Central memory CD8-positive, alpha-beta T cell (primary cell): ENCODE measurements at regions not wholly inside any gene's neighbourhood (a gene's known extent, or its start where the extent isn't known, plus 50 kb on each side); places are given as distances from the start of the nearest gene placed in this dataset.
"Not testable (repeated sequence)": the region's sequence is repeated elsewhere in the genome, so short reads cannot be mapped to it uniquely, and the experiment has no call there.

Experiments
- ATAC-seq: fragments of 150-1000 bp; cut with Tn5 transposase; replicated peaks from 2 replicates; pipeline ENCODE4 v1.10.0; 2022; ENCODE audit warnings: mild to moderate bottlenecking, moderate FRiP score, moderate number of reproducible peaks; ENCODE audit not compliant: poor library complexity, severe bottlenecking; ENCODE audit errors: extremely low read depth
- DNase-seq, 2 donors: peaks; one replicate each; pipeline ENCODE4 v3.0.0; 2021; ENCODE audit warnings: low spot score in 2 of 2
- H3K27ac Mint-ChIP-seq: one replicate; pipeline ENCODE4 v1.8.0; 2022; ENCODE audit warnings: low read depth, mild to moderate bottlenecking, moderate library complexity, mixed read lengths
- H3K27me3 Mint-ChIP-seq: one replicate; pipeline ENCODE4 v1.8.0; 2022; ENCODE audit warnings: mixed read lengths
- H3K36me3 Mint-ChIP-seq: one replicate; pipeline ENCODE4 v1.8.0; 2022; ENCODE audit warnings: mild to moderate bottlenecking, moderate library complexity, mixed read lengths; ENCODE audit not compliant: insufficient read depth
- H3K4me1 Mint-ChIP-seq: one replicate; pipeline ENCODE4 v1.8.0; 2022; ENCODE audit warnings: mixed read lengths
- H3K4me3 Mint-ChIP-seq: one replicate; pipeline ENCODE4 v1.8.0; 2022; ENCODE audit warnings: mild to moderate bottlenecking, moderate library complexity, mixed read lengths
- H3K9me3 Mint-ChIP-seq: one replicate; pipeline ENCODE4 v1.8.0; 2022; ENCODE audit warnings: mixed read lengths

GRCh38 chr6:61622601-61623000 is 663.4 kb downstream of the KHDRBS2 start:
- Mint-ChIP-seq H3K36me3 (no peaks in the 10 kb centered on the region), H3K4me1 (no peaks in the 10 kb centered on the region), H3K4me3 (no peak overlapping the region), H3K27me3 (no peaks in the 10 kb centered on the region), H3K9me3 (peaks cover 38% of the 10 kb centered on the region), H3K27ac (no peak overlapping the region)
- ATAC-seq (no peak), DNase-seq (no peak)

GRCh38 chr6:61614119-61614518 is 671.9 kb downstream of the KHDRBS2 start:
- Mint-ChIP-seq H3K36me3 (no peaks in the 10 kb centered on the region), H3K27ac (no peak overlapping the region), H3K27me3 (no peaks in the 10 kb centered on the region), H3K4me1 (no peaks in the 10 kb centered on the region), H3K4me3 (no peak overlapping the region), H3K9me3 (peaks cover 5% of the 10 kb centered on the region)
- DNase-seq: no peak
- no peak for ATAC-seq

- H3K4me3 Mint-ChIP-seq: no peak overlapping the region
- no peak overlapping the region for H3K27ac Mint-ChIP-seq
- H3K36me3 Mint-ChIP-seq: no peaks in the 10 kb centered on the region
- no peaks in the 10 kb centered on the region for H3K4me1 Mint-ChIP-seq
- H3K9me3 Mint-ChIP-seq: peaks cover 26% of the 10 kb centered on the region
- DNase-seq (no peak), ATAC-seq (no peak)
- H3K27me3 Mint-ChIP-seq: no peaks in the 10 kb centered on the region
Measured at GRCh38 chr6:61606500-61606899, 679.5 kb downstream of the KHDRBS2 start.

GRCh38 chr6:61605851-61606250 is 680.2 kb downstream of the KHDRBS2 start:
- not testable (repeated sequence) for H3K36me3 Mint-ChIP-seq, H3K27ac Mint-ChIP-seq, DNase-seq, H3K4me3 Mint-ChIP-seq, ATAC-seq, H3K4me1 Mint-ChIP-seq, H3K27me3 Mint-ChIP-seq
- peaks cover 33% of the 10 kb centered on the region for H3K9me3 Mint-ChIP-seq

GRCh38 chr6:61602171-61602570 is 683.9 kb downstream of the KHDRBS2 start:
- ATAC-seq, H3K4me1 Mint-ChIP-seq, H3K27me3 Mint-ChIP-seq, H3K27ac Mint-ChIP-seq, DNase-seq, H3K4me3 Mint-ChIP-seq, H3K36me3 Mint-ChIP-seq: not testable (repeated sequence)
- H3K9me3 Mint-ChIP-seq: peaks cover 38% of the 10 kb centered on the region

GRCh38 chr6:61592238-61592637 is 693.8 kb downstream of the KHDRBS2 start:
- Mint-ChIP-seq H3K9me3 (peaks cover 18% of the 10 kb centered on the region), H3K36me3 (no peaks in the 10 kb centered on the region), H3K4me3 (no peak overlapping the region), H3K27me3 (no peaks in the 10 kb centered on the region), H3K27ac (no peak overlapping the region), H3K4me1 (no peaks in the 10 kb centered on the region)
- DNase-seq (no peak), ATAC-seq (no peak)

GRCh38 chr6:61586934-61587537 is 699.0 kb downstream of the KHDRBS2 start:
- H3K9me3 Mint-ChIP-seq: peaks cover 16% of the 10 kb centered on the region
- DNase-seq (no peak), ATAC-seq (no peak)
- H3K36me3 Mint-ChIP-seq: no peaks in the 10 kb centered on the region
- no peak overlapping the region for H3K4me3 Mint-ChIP-seq
- no peaks in the 10 kb centered on the region for H3K4me1 Mint-ChIP-seq
- no peaks in the 10 kb centered on the region for H3K27me3 Mint-ChIP-seq
- no peak overlapping the region for H3K27ac Mint-ChIP-seq

GRCh38 chr6:61585504-61585903 is 700.5 kb downstream of the KHDRBS2 start:
- DNase-seq (no peak), ATAC-seq (no peak)
- Mint-ChIP-seq H3K36me3 (no peaks in the 10 kb centered on the region), H3K27me3 (no peaks in the 10 kb centered on the region), H3K4me1 (no peaks in the 10 kb centered on the region), H3K9me3 (peaks cover 11% of the 10 kb centered on the region), H3K4me3 (no peak overlapping the region), H3K27ac (no peak overlapping the region)

- Mint-ChIP-seq H3K27ac (no peak overlapping the region), H3K4me3 (no peak overlapping the region), H3K36me3 (no peaks in the 10 kb centered on the region), H3K27me3 (no peaks in the 10 kb centered on the region), H3K9me3 (peaks cover 24% of the 10 kb centered on the region), H3K4me1 (no peaks in the 10 kb centered on the region)
- no peak for DNase-seq
- no peak for ATAC-seq
Measured at GRCh38 chr6:61562098-61562497, 723.9 kb downstream of the KHDRBS2 start.

- Mint-ChIP-seq H3K27ac (no peak overlapping the region), H3K36me3 (no peaks in the 10 kb centered on the region), H3K27me3 (no peaks in the 10 kb centered on the region), H3K4me3 (no peak overlapping the region), H3K4me1 (no peaks in the 10 kb centered on the region), H3K9me3 (peaks cover 36% of the 10 kb centered on the region)
- DNase-seq (no peak), ATAC-seq (no peak)
Measured at GRCh38 chr6:61558796-61559195, 727.2 kb downstream of the KHDRBS2 start.

- H3K4me1 Mint-ChIP-seq: no peaks in the 10 kb centered on the region
- H3K9me3 Mint-ChIP-seq: peaks cover 51% of the 10 kb centered on the region
- H3K36me3 Mint-ChIP-seq: no peaks in the 10 kb centered on the region
- no peak overlapping the region for H3K4me3 Mint-ChIP-seq
- H3K27ac Mint-ChIP-seq: no peak overlapping the region
- no peaks in the 10 kb centered on the region for H3K27me3 Mint-ChIP-seq
- DNase-seq (no peak), ATAC-seq (no peak)
Measured at GRCh38 chr6:61555993-61556392, 730.0 kb downstream of the KHDRBS2 start.

GRCh38 chr6:61538801-61539200 is 747.2 kb downstream of the KHDRBS2 start:
- ATAC-seq (no peak), DNase-seq (no peak)
- H3K27me3 Mint-ChIP-seq: no peaks in the 10 kb centered on the region
- no peaks in the 10 kb centered on the region for H3K4me1 Mint-ChIP-seq
- no peak overlapping the region for H3K4me3 Mint-ChIP-seq
- H3K36me3 Mint-ChIP-seq: no peaks in the 10 kb centered on the region
- H3K9me3 Mint-ChIP-seq: peaks cover 35% of the 10 kb centered on the region
- no peak overlapping the region for H3K27ac Mint-ChIP-seq

GRCh38 chr6:61532749-61533148 is 753.3 kb downstream of the KHDRBS2 start:
- not testable (repeated sequence) for H3K27ac Mint-ChIP-seq, DNase-seq, H3K4me1 Mint-ChIP-seq, H3K4me3 Mint-ChIP-seq, H3K27me3 Mint-ChIP-seq, ATAC-seq, H3K36me3 Mint-ChIP-seq
- H3K9me3 Mint-ChIP-seq: peaks cover 29% of the 10 kb centered on the region
